RWPE1 (cell line): ENCODE measurements at regions not wholly inside any gene's neighbourhood (a gene's known extent, or its start where the extent isn't known, plus 50 kb on each side); places are given as distances from the start of the nearest gene placed in this dataset.

Experiments
- CTCF ChIA-PET: fragments of 350-600 bp; sonication (Branson Sonifier 250); formaldehyde crosslinking; extraction: SDS; loops from one replicate; lab custom pipeline; 2021; lab: Yijun Ruan, JAX
- POLR2A ChIA-PET: fragments of 400-600 bp; formaldehyde crosslinking; extraction: SDS; loops from one replicate; lab custom pipeline; 2020; ENCODE audit warnings: antibody characterized with exemption; ENCODE audit not compliant: low non-redundant PET; lab: Yijun Ruan, JAX
- DNase-seq: peaks from one replicate; pipeline ENCODE4 v3.0.0; 2012; ENCODE audit warnings: low spot score
- H3K27ac ChIP-seq: fragments of 450-650 bp; 2 replicates; pipeline ENCODE4 v1.5.1; 2017
- TF ChIP-seq, protein P1 (sequence below): fragments of 450-650 bp; conservative IDR thresholded peaks from 2 replicates; pipeline ENCODE4 v1.5.1; 2017; ENCODE audit warnings: low read depth, mild to moderate bottlenecking

GRCh38 chr4:155066871-155067270 is 141.6 kb upstream of the NPY2R start:
- ChIA-PET CTCF (no interaction called here), POLR2A (no interaction called here)
- DNase-seq = no peak
- TF ChIP-seq, protein P1, sequence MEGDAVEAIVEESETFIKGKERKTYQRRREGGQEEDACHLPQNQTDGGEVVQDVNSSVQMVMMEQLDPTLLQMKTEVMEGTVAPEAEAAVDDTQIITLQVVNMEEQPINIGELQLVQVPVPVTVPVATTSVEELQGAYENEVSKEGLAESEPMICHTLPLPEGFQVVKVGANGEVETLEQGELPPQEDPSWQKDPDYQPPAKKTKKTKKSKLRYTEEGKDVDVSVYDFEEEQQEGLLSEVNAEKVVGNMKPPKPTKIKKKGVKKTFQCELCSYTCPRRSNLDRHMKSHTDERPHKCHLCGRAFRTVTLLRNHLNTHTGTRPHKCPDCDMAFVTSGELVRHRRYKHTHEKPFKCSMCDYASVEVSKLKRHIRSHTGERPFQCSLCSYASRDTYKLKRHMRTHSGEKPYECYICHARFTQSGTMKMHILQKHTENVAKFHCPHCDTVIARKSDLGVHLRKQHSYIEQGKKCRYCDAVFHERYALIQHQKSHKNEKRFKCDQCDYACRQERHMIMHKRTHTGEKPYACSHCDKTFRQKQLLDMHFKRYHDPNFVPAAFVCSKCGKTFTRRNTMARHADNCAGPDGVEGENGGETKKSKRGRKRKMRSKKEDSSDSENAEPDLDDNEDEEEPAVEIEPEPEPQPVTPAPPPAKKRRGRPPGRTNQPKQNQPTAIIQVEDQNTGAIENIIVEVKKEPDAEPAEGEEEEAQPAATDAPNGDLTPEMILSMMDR = no peak
- no peak overlapping the region for H3K27ac ChIP-seq

DNA sequence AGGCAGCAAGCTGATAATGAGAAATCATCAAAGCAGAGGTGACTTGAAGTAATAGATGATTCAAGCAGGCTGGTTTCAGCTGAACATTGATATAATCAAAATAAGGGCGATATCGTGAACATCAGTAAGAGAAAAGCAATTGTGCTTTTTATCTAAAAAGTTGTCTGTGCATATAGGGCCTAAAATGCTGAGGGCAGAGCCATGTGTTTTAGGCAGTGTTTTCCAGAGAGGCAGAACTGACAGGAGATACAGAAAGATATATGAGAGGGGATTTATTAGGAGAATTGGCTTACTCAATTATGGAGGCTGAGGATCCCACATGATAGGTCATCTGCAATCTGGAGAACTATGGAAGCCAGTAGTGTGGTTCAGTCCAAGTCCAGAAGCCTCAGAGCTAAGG is 136.5 kb upstream of the NPY2R start:
- H3K27ac ChIP-seq = no peak overlapping the region
- CTCF ChIA-PET = no interaction called here
- POLR2A ChIA-PET = no interaction called here
- DNase-seq = no peak
- TF ChIP-seq, protein P1 = no peak

DNA sequence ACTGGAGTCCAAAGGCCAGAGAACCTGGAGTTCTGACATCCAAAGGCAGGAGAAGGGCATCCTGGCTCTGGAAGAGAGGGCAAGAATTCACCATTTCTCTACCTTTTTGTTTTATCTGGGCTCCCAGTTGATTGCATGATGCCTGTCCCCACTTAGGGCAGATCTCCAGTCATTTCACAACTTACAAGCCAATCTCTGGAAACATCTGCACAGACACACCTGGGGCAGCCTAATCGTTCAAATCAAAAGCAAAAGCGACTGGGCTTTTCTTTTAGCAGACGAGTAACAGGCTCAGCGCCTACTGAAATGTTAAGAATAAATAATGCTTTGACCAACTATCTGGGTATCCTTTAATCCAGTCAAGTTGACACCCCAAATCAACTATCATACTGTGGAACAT is 136.0 kb upstream of the NPY2R start:
- DNase-seq = no peak
- CTCF ChIA-PET = no interaction called here
- no peak overlapping the region for H3K27ac ChIP-seq
- TF ChIP-seq, protein P1 = no peak
- POLR2A ChIA-PET = no interaction called here

- no peak for DNase-seq
- TF ChIP-seq, protein P1 = no peak
- CTCF ChIA-PET = no interaction called here
- POLR2A ChIA-PET = no interaction called here
- no peak overlapping the region for H3K27ac ChIP-seq
Observed at GRCh38 chr4:155073852-155074251, 134.6 kb upstream of the NPY2R start.

GRCh38 chr4:155076256-155076785 is 132.1 kb upstream of the NPY2R start:
- H3K27ac ChIP-seq = no peak overlapping the region
- TF ChIP-seq, protein P1 = no peak
- no peak for DNase-seq
- POLR2A ChIA-PET = no interaction called here
- CTCF ChIA-PET = no interaction called here

GRCh38 chr4:155077452-155078229 is 130.8 kb upstream of the NPY2R start:
- ChIA-PET POLR2A (no interaction called here), CTCF (interaction anchor here (0.6 kb wide), 1 partner anchor 393 kb away, joined by 5 read pairs; no protein-coding TSS in a partner anchor)
- DNase-seq = no peak
- no peak overlapping the region for H3K27ac ChIP-seq
- TF ChIP-seq, protein P1 = no peak
